ENCODE measurements at regions not wholly inside any gene's neighbourhood (a gene's known extent, or its start where the extent isn't known, plus 50 kb on each side); places are given as distances from the start of the nearest gene placed in this dataset.

DNA sequence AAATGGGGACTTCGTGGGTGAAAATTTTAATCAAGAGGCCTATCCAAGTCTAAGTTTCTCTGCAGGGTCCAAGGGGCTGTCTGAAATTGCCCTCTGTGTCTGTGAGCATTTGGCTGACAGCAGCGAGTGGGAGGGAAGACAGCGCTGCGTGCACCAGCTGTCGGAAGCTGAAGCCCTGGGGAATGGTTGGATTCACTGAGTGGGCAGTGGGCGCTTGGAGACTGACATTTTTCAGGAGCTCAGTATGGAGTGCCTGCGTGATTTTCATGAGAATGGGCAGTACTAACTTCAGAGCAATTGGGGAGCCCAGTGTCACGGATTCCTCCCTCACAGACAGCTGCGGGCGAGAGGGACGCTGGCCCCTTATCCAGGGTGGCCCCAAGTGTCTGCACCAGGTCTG lies 388.8 kb upstream of the B3GAT1 start:
- POLR2A ChIA-PET: no interaction called here
- Histone ChIP-seq H3K9me3 (ENCODE audit: control insufficient read depth, insufficient read depth, low read depth, low read length) (no peaks in the 10 kb centered on the region), H3K27me3 (ENCODE audit: control insufficient read depth, insufficient read depth, low read length) (peaks cover 24% of the 10 kb centered on the region), H3K27ac (ENCODE audit: low read length) (no peak overlapping the region), H3K36me3 (ENCODE audit: control insufficient read depth, insufficient read depth, low read length) (no peaks in the 10 kb centered on the region), H3K4me1 (ENCODE audit: control insufficient read depth, insufficient read depth, low read length) (no peaks in the 10 kb centered on the region), H3K4me3 (ENCODE audit: low read depth in 2 of 2, low read length in 2 of 2) (no peak overlapping the region)
- CTCF ChIA-PET: no interaction called here
- no peak for ATAC-seq
- intact Hi-C loops (cut with micrococcal nuclease; ENCODE audit: unreplicated experiment): no loop called here
- no peak for DNase-seq (ENCODE audit: low read depth, low spot score)
- BruUV-seq (replicated peaks): no TSS peak
- TF ChIP-seq SIN3A (IDR thresholded peaks at IDR 0.05; ENCODE audit: borderline replicate concordance, insufficient read depth, low read depth, low read length) (no peak), POLR2AphosphoS5 (IDR thresholded peaks at IDR 0.05; ENCODE audit: low read depth, low read length) (no peak), TCF7L2 (IDR thresholded peaks at IDR 0.05; ENCODE audit: low read depth, low read length) (no peak)
- TF ChIP-seq, protein P1, sequence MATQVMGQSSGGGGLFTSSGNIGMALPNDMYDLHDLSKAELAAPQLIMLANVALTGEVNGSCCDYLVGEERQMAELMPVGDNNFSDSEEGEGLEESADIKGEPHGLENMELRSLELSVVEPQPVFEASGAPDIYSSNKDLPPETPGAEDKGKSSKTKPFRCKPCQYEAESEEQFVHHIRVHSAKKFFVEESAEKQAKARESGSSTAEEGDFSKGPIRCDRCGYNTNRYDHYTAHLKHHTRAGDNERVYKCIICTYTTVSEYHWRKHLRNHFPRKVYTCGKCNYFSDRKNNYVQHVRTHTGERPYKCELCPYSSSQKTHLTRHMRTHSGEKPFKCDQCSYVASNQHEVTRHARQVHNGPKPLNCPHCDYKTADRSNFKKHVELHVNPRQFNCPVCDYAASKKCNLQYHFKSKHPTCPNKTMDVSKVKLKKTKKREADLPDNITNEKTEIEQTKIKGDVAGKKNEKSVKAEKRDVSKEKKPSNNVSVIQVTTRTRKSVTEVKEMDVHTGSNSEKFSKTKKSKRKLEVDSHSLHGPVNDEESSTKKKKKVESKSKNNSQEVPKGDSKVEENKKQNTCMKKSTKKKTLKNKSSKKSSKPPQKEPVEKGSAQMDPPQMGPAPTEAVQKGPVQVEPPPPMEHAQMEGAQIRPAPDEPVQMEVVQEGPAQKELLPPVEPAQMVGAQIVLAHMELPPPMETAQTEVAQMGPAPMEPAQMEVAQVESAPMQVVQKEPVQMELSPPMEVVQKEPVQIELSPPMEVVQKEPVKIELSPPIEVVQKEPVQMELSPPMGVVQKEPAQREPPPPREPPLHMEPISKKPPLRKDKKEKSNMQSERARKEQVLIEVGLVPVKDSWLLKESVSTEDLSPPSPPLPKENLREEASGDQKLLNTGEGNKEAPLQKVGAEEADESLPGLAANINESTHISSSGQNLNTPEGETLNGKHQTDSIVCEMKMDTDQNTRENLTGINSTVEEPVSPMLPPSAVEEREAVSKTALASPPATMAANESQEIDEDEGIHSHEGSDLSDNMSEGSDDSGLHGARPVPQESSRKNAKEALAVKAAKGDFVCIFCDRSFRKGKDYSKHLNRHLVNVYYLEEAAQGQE (IDR thresholded peaks at IDR 0.05; ENCODE audit: insufficient read depth in 1 of 2, low read depth in 2 of 2, low read length in 1 of 2): no peak
- TF ChIP-seq, protein P2, sequence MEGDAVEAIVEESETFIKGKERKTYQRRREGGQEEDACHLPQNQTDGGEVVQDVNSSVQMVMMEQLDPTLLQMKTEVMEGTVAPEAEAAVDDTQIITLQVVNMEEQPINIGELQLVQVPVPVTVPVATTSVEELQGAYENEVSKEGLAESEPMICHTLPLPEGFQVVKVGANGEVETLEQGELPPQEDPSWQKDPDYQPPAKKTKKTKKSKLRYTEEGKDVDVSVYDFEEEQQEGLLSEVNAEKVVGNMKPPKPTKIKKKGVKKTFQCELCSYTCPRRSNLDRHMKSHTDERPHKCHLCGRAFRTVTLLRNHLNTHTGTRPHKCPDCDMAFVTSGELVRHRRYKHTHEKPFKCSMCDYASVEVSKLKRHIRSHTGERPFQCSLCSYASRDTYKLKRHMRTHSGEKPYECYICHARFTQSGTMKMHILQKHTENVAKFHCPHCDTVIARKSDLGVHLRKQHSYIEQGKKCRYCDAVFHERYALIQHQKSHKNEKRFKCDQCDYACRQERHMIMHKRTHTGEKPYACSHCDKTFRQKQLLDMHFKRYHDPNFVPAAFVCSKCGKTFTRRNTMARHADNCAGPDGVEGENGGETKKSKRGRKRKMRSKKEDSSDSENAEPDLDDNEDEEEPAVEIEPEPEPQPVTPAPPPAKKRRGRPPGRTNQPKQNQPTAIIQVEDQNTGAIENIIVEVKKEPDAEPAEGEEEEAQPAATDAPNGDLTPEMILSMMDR (IDR thresholded peaks at IDR 0.05): no peak
- in situ Hi-C loops (cut with HindIII; ENCODE audit: low pct_unique_long_range_greater_than_20kb, low sequenced_read_pairs): no loop called here

DNA sequence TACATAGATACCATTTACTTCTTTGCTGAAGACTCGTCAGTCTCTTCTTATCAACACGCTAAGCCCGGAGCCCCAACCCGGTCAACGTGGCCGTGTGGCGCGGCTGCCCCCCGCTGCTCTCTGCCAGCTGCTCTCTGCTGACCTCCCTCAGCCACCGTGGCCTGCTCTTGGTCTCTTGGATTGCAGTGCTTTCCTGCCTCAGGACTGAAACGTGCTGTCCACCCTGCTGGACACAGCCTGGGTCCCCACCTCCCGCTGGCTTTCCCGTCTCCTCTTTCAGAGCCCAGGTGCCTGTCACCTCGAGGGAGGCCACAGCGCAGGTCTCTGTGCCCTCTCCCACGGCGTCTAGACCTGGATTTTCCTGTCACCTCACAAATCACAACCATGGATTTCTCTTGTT lies 388.1 kb upstream of the B3GAT1 start:
- Histone ChIP-seq H3K36me3 (ENCODE audit: control insufficient read depth, insufficient read depth, low read length) (no peaks in the 10 kb centered on the region), H3K4me1 (ENCODE audit: control insufficient read depth, insufficient read depth, low read length) (no peaks in the 10 kb centered on the region), H3K4me3 (ENCODE audit: low read depth in 2 of 2, low read length in 2 of 2) (no peak overlapping the region), H3K27ac (ENCODE audit: low read length) (no peak overlapping the region), H3K9me3 (ENCODE audit: control insufficient read depth, insufficient read depth, low read depth, low read length) (no peaks in the 10 kb centered on the region), H3K27me3 (ENCODE audit: control insufficient read depth, insufficient read depth, low read length) (peaks cover 18% of the 10 kb centered on the region)
- ChIA-PET POLR2A (no interaction called here), CTCF (no interaction called here)
- ATAC-seq: no peak
- in situ Hi-C loops (cut with HindIII; ENCODE audit: low pct_unique_long_range_greater_than_20kb, low sequenced_read_pairs): no loop called here
- intact Hi-C loops (cut with micrococcal nuclease; ENCODE audit: unreplicated experiment): no loop called here
- no peak for DNase-seq (ENCODE audit: low read depth, low spot score)
- TF ChIP-seq, protein P1 (IDR thresholded peaks at IDR 0.05; ENCODE audit: insufficient read depth in 1 of 2, low read depth in 2 of 2, low read length in 1 of 2): no peak
- TF ChIP-seq, protein P2 (IDR thresholded peaks at IDR 0.05): no peak
- TF ChIP-seq SIN3A (IDR thresholded peaks at IDR 0.05; ENCODE audit: borderline replicate concordance, insufficient read depth, low read depth, low read length): no peak
- TF ChIP-seq TCF7L2 (IDR thresholded peaks at IDR 0.05; ENCODE audit: low read depth, low read length): no peak
- BruUV-seq (replicated peaks): no TSS peak

Data from Panc1 (cell line).